ENCODE measurements at regions not wholly inside any gene's neighbourhood (a gene's known extent, or its start where the extent isn't known, plus 50 kb on each side); places are given as distances from the start of the nearest gene placed in this dataset.

DNA sequence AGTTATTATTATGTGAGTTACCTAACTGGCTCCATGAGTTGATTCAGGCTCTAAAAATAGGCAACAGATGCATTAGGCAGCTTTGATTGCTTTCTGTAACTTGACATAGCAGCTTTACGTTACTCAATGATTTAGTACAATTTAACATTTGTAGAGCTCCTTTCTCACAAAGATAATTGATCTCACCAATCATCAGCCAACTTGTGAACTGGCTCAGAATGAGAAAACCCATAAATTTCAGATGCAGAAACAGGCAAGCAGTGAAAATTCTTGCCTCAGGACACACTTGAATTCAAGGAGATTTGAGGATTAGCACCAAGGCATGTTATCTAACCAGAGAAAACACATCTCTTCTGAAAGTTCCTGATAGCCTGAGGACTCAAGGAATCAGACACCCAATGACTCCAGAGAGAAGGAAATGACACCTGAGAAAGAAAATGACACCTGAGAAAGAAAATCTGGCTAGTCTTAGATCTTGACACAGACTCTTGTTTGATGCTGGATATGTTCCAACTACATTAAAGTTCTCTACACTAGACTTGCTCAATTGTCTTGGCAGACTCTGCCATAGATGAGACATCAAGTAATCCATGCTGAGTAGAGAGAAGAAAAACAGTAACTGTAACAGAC, 315.1 kb upstream of the CBLB start:
- intact Hi-C loops (cut with DNase I, micrococcal nuclease): no loop called here
- H3K4me1 ChIP-seq (ENCODE audit: low read depth): no peaks in the 10 kb centered on the region
- H3K36me3 ChIP-seq (ENCODE audit: low read depth): no peaks in the 10 kb centered on the region
- no peaks in the 10 kb centered on the region for H3K9me3 ChIP-seq
- ATAC-seq (no peak), DNase-seq (no peak)
- H3K4me3 ChIP-seq: no peak overlapping the region
- TF ChIP-seq, protein P1, sequence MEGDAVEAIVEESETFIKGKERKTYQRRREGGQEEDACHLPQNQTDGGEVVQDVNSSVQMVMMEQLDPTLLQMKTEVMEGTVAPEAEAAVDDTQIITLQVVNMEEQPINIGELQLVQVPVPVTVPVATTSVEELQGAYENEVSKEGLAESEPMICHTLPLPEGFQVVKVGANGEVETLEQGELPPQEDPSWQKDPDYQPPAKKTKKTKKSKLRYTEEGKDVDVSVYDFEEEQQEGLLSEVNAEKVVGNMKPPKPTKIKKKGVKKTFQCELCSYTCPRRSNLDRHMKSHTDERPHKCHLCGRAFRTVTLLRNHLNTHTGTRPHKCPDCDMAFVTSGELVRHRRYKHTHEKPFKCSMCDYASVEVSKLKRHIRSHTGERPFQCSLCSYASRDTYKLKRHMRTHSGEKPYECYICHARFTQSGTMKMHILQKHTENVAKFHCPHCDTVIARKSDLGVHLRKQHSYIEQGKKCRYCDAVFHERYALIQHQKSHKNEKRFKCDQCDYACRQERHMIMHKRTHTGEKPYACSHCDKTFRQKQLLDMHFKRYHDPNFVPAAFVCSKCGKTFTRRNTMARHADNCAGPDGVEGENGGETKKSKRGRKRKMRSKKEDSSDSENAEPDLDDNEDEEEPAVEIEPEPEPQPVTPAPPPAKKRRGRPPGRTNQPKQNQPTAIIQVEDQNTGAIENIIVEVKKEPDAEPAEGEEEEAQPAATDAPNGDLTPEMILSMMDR (IDR thresholded peaks at IDR 0.05): no peak

DNA sequence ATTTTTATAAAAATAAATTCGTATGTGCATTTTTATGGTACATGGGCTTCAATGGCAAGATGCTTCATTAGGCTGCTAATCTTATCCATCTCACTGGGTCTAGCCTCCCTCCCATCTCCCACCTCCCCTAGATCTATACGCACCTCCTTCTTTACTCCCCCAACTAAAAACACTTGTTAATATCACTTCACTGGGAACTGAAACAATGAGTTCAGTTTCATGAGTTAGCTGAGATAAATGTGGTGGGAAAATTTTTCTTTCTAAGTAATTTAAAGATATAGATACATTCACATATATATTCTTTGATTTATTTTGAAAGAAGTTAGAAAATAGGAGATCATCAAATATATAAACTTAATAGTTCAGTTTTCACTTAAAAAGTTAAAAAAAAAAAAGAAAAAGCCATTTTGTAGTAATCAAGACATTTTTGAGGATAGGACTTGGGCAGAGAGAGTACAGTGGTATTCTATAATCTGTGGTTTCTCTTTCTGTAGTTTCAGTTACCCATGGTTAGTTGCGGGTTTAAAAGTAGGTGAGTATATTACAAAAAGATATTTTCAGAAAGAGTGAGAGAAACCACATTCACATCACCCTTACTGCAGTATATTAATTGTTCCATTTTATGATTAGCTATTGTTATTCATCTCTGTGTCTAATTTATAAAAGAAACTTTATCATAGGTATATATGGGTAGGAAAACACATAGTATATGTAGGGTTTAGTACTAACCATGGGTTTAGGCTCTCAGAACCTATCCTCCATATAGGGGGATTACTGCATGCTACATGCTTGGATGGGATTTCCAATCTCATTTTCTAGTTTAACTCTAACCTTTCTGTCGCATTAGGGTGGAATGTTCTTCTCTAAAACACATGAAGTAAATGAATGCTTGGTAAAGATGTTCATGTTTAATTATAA, 316.0 kb upstream of the CBLB start:
- intact Hi-C loops (cut with DNase I, micrococcal nuclease): no loop called here

DNA sequence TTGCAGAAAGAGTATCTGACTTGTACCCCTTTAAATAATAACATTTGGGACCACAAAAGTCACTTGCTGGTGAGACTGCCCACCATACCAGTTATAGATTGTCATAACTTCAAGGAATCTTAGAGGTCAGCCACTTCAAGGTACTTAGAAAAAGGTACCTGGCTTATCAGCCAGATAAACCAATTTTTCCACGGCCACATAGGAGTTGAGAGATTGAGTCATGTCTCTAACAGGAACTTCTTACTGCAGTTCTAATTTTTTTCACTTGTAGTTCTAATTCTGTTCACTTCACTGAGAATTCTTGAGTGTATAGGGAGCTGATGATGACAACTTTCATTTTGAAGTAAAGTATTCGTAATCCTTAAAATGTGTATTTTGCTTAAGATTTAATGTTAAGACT, 317.1 kb upstream of the CBLB start:
- Histone ChIP-seq H3K4me3 (no peak overlapping the region), H3K4me1 (ENCODE audit: low read depth) (no peaks in the 10 kb centered on the region), H3K36me3 (ENCODE audit: low read depth) (no peaks in the 10 kb centered on the region), H3K9me3 (no peaks in the 10 kb centered on the region)
- ATAC-seq (no peak), DNase-seq (no peak)
- intact Hi-C loops (cut with DNase I, micrococcal nuclease): no loop called here
- TF ChIP-seq, protein P1 (IDR thresholded peaks at IDR 0.05): no peak

More for the DNA sequence above, 316.0 kb upstream of the CBLB start:
- Histone ChIP-seq H3K4me3 (no peak overlapping the region), H3K36me3 (ENCODE audit: low read depth) (no peaks in the 10 kb centered on the region), H3K4me1 (ENCODE audit: low read depth) (no peaks in the 10 kb centered on the region), H3K9me3 (no peaks in the 10 kb centered on the region)
- TF ChIP-seq, protein P1 (IDR thresholded peaks at IDR 0.05): no peak
- ATAC-seq: no peak
- DNase-seq: no peak

DNA sequence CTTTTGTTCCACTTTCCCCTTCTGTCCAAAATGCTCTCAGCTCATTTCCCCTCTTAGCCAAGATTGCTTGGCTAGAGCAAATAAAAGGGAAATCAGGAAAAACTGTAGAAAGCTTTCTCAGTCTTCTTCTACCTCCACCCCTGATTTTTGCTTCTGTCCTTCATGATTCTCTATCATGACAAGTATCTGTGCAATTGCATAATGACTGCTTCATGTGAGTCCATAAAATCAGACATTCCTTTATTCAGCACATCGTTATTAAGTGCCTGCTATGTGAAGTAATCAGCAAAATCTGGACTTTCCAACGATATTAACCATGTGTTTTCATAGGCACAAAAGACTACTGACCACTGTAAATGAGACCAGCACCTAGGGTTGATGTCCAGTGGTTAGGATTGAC, 321.5 kb upstream of the CBLB start:
- TF ChIP-seq, protein P1 (IDR thresholded peaks at IDR 0.05): no peak
- Histone ChIP-seq H3K4me1 (ENCODE audit: low read depth) (no peaks in the 10 kb centered on the region), H3K36me3 (ENCODE audit: low read depth) (no peaks in the 10 kb centered on the region), H3K9me3 (no peaks in the 10 kb centered on the region), H3K4me3 (no peak overlapping the region)
- intact Hi-C loops (cut with DNase I, micrococcal nuclease): no loop called here
- no peak for ATAC-seq
- no peak for DNase-seq

DNA sequence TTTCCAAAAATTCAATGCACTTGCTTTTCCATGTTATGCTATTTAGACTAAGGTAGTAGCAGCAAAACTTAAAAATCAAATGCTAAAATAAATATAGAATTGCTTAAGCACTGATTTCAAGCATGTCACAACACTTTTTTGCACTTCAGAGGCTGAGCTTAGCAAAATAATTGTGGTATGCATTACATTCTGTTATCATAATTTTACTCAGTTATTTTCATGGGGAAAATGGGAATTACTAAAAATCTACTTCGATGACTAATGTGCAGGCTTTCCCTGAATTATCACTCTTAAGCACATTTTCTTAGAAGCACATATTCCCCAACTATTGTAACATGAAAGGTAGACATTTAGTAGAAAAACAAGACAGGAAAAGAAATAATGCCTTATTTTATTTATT, 322.4 kb upstream of the CBLB start:
- H3K4me3 ChIP-seq: no peak overlapping the region
- intact Hi-C loops (cut with DNase I, micrococcal nuclease): no loop called here
- H3K4me1 ChIP-seq (ENCODE audit: low read depth): no peaks in the 10 kb centered on the region
- no peaks in the 10 kb centered on the region for H3K9me3 ChIP-seq
- ATAC-seq: no peak
- DNase-seq: no peak
- TF ChIP-seq, protein P1 (IDR thresholded peaks at IDR 0.05): no peak
- no peaks in the 10 kb centered on the region for H3K36me3 ChIP-seq (ENCODE audit: low read depth)

All from mucosa of descending colon (tissue), 3 donors.